CD4-positive, alpha-beta memory T cell (primary cell): ENCODE measurements at regions not wholly inside any gene's neighbourhood (a gene's known extent, or its start where the extent isn't known, plus 50 kb on each side); places are given as distances from the start of the nearest gene placed in this dataset.

Source experiments
- CTCF ChIA-PET: fragments of 350-600 bp; sonication (Branson Sonifier 250); formaldehyde crosslinking; loops from one replicate; lab custom pipeline; 2021; ENCODE audit warnings: inconsistent platforms; ENCODE audit not compliant: partially characterized antibody; lab: Charles Lee
- POLR2A ChIA-PET: fragments of 350-600 bp; sonication (Branson Sonifier 250); formaldehyde crosslinking; loops from one replicate; lab custom pipeline; 2021; ENCODE audit not compliant: partially characterized antibody; lab: Charles Lee
- DNase-seq, 5 donors: peaks; one replicate each; pipeline versions ENCODE4 v3.0.0 to v3.0.0-alpha.2; 2020 to 2022; ENCODE audit warnings: mixed read lengths in 1 of 5
- H3K27ac ChIP-seq: one replicate; pipeline ENCODE4 v1.7.0; 2013; ENCODE audit warnings: low read depth, low read length
- H3K27me3 ChIP-seq: 2 replicates; pipeline ENCODE4 v1.7.0; 2013; ENCODE audit warnings: mild to moderate bottlenecking, low read length, moderate library complexity; ENCODE audit not compliant: insufficient read depth
- H3K36me3 ChIP-seq: 2 replicates; pipeline ENCODE4 v1.7.0; 2013; ENCODE audit warnings: mild to moderate bottlenecking, low read length, moderate library complexity; ENCODE audit not compliant: insufficient read depth
- H3K4me1 ChIP-seq: 2 replicates; pipeline ENCODE4 v1.7.0; 2013; ENCODE audit warnings: mild to moderate bottlenecking, low read length, moderate library complexity; ENCODE audit not compliant: insufficient read depth
- H3K4me3 ChIP-seq, 2 donors: one replicate each; pipeline ENCODE4 v1.7.0; 2013; ENCODE audit warnings: low read length in 2 of 2, mild to moderate bottlenecking in 1 of 2
- H3K9me3 ChIP-seq, 2 donors: one replicate each; pipeline ENCODE4 v1.7.0; 2013; ENCODE audit warnings: low read length in 2 of 2, control low read depth in 1 of 2; ENCODE audit not compliant: control insufficient read depth in 1 of 2
- H3K27ac Mint-ChIP-seq, 7 donors: one replicate each; pipeline ENCODE4 v1.8.0; 2020 to 2021; ENCODE audit warnings: mixed read lengths in 7 of 7, mild to moderate bottlenecking in 6 of 7, inconsistent platforms in 3 of 7, moderate library complexity in 3 of 7
- H3K27me3 Mint-ChIP-seq, 2 donors: one replicate each; pipeline ENCODE4 v1.8.0; 2020 to 2021; ENCODE audit warnings: mixed read lengths in 2 of 2
- H3K36me3 Mint-ChIP-seq, 2 donors: one replicate each; pipeline ENCODE4 v1.8.0; 2020 to 2021; ENCODE audit warnings: mixed read lengths in 2 of 2, inconsistent platforms in 1 of 2, mild to moderate bottlenecking in 1 of 2
- H3K4me1 Mint-ChIP-seq, 4 donors: one replicate each; pipeline ENCODE4 v1.8.0; 2020 to 2021; ENCODE audit warnings: mixed read lengths in 4 of 4, mild to moderate bottlenecking in 1 of 4
- H3K4me3 Mint-ChIP-seq, 8 donors: one replicate each; pipeline ENCODE4 v1.8.0; 2020 to 2021; ENCODE audit warnings: mixed read lengths in 8 of 8, mild to moderate bottlenecking in 7 of 8, moderate library complexity in 6 of 8, inconsistent platforms in 3 of 8
- H3K9me3 Mint-ChIP-seq, 8 donors: one replicate each; pipeline ENCODE4 v1.8.0; 2020 to 2021; ENCODE audit warnings: mixed read lengths in 8 of 8, mild to moderate bottlenecking in 5 of 8, inconsistent platforms in 3 of 8, moderate library complexity in 1 of 8
- intact Hi-C: fragments of 100-400 bp; cut with micrococcal nuclease; formaldehyde crosslinking; loops from one replicate; pipeline ENCODE4 v1.15.1; 2023

GRCh38 chr12:90398285-90398836, 556.6 kb downstream of the CCER1 start:
- Histone ChIP-seq H3K27me3 (no peaks in the 10 kb centered on the region), H3K4me3 (no peak overlapping the region), H3K9me3 (no peaks in the 10 kb centered on the region), H3K36me3 (no peaks in the 10 kb centered on the region), H3K4me1 (no peaks in the 10 kb centered on the region), H3K27ac (no peak overlapping the region)
- Mint-ChIP-seq H3K36me3 (peaks cover 0 to 1% of the 10 kb centered on the region in 2 donors), H3K9me3 (peaks cover 3 to 31% (median 15%) of the 10 kb centered on the region in 8 donors), H3K4me3 (no peak overlapping the region), H3K4me1 (no peaks in the 10 kb centered on the region), H3K27me3 (peaks cover 0 to 3% of the 10 kb centered on the region in 2 donors), H3K27ac (no peak overlapping the region)
- intact Hi-C loops: no loop called here
- no peak for DNase-seq
- ChIA-PET POLR2A (no interaction called here), CTCF (no interaction called here)

- Histone ChIP-seq H3K27ac (no peak overlapping the region), H3K9me3 (no peaks in the 10 kb centered on the region), H3K4me1 (no peaks in the 10 kb centered on the region), H3K4me3 (no peak overlapping the region), H3K27me3 (no peaks in the 10 kb centered on the region), H3K36me3 (no peaks in the 10 kb centered on the region)
- Mint-ChIP-seq H3K4me3 (no peak overlapping the region), H3K9me3 (peaks cover 3 to 47% (median 18%) of the 10 kb centered on the region in 8 donors), H3K36me3 (peaks cover 0 to 1% of the 10 kb centered on the region in 2 donors), H3K27me3 (peaks cover 0 to 3% of the 10 kb centered on the region in 2 donors), H3K27ac (no peak overlapping the region), H3K4me1 (no peaks in the 10 kb centered on the region)
- ChIA-PET CTCF (no interaction called here), POLR2A (no interaction called here)
- intact Hi-C loops: no loop called here
- no peak for DNase-seq
These were observed 558.4 kb downstream of the CCER1 start for GRCh38 chr12:90396556-90396955.

GRCh38 chr12:90393652-90394051, 561.3 kb downstream of the CCER1 start:
- H3K4me3 ChIP-seq: no peak overlapping the region
- ChIA-PET CTCF (no interaction called here), POLR2A (no interaction called here)
- Mint-ChIP-seq H3K36me3 (peaks cover 0 to 1% of the 10 kb centered on the region in 2 donors), H3K4me1 (no peaks in the 10 kb centered on the region), H3K27ac (no peak overlapping the region), H3K4me3 (no peak overlapping the region), H3K9me3 (peaks cover 3 to 41% (median 16%) of the 10 kb centered on the region in 8 donors), H3K27me3 (peaks cover 0 to under 1% of the 10 kb centered on the region in 2 donors)
- H3K27ac ChIP-seq: no peak overlapping the region
- no peaks in the 10 kb centered on the region for H3K36me3 ChIP-seq
- no peaks in the 10 kb centered on the region for H3K4me1 ChIP-seq
- H3K9me3 ChIP-seq: no peaks in the 10 kb centered on the region
- H3K27me3 ChIP-seq: no peaks in the 10 kb centered on the region
- intact Hi-C loops: no loop called here
- no peak for DNase-seq

GRCh38 chr12:90393089-90393488, 561.9 kb downstream of the CCER1 start:
- no peak overlapping the region for H3K27ac ChIP-seq
- DNase-seq: no peak
- H3K36me3 ChIP-seq: no peaks in the 10 kb centered on the region
- no peaks in the 10 kb centered on the region for H3K9me3 ChIP-seq
- Mint-ChIP-seq H3K4me1 (no peaks in the 10 kb centered on the region), H3K27me3 (no peaks in the 10 kb centered on the region), H3K9me3 (peaks cover 3 to 43% (median 16%) of the 10 kb centered on the region in 8 donors), H3K4me3 (no peak overlapping the region), H3K36me3 (peaks cover 0 to 1% of the 10 kb centered on the region in 2 donors), H3K27ac (no peak overlapping the region)
- H3K4me1 ChIP-seq: no peaks in the 10 kb centered on the region
- POLR2A ChIA-PET: no interaction called here
- CTCF ChIA-PET: no interaction called here
- no peaks in the 10 kb centered on the region for H3K27me3 ChIP-seq
- H3K4me3 ChIP-seq: no peak overlapping the region
- intact Hi-C loops: no loop called here

- Mint-ChIP-seq H3K27me3 (no peaks in the 10 kb centered on the region), H3K36me3 (no peaks in the 10 kb centered on the region), H3K9me3 (peaks cover 1 to 34% (median 10%) of the 10 kb centered on the region in 8 donors), H3K4me3 (no peak overlapping the region), H3K4me1 (no peaks in the 10 kb centered on the region), H3K27ac (no peak overlapping the region)
- Histone ChIP-seq H3K27ac (no peak overlapping the region), H3K4me3 (no peak overlapping the region), H3K9me3 (no peaks in the 10 kb centered on the region), H3K4me1 (no peaks in the 10 kb centered on the region), H3K36me3 (no peaks in the 10 kb centered on the region), H3K27me3 (no peaks in the 10 kb centered on the region)
- intact Hi-C loops: no loop called here
- no peak for DNase-seq
- CTCF ChIA-PET: no interaction called here
- POLR2A ChIA-PET: no interaction called here
These were observed 564.0 kb downstream of the CCER1 start for GRCh38 chr12:90390947-90391346.

- H3K4me1 ChIP-seq: no peaks in the 10 kb centered on the region
- H3K27me3 ChIP-seq: no peaks in the 10 kb centered on the region
- Mint-ChIP-seq H3K36me3 (no peaks in the 10 kb centered on the region), H3K9me3 (peaks cover 0 to 2% (median 0%) of the 10 kb centered on the region in 8 donors), H3K27ac (no peak overlapping the region), H3K27me3 (no peaks in the 10 kb centered on the region), H3K4me1 (no peaks in the 10 kb centered on the region), H3K4me3 (no peak overlapping the region)
- intact Hi-C loops: no loop called here
- POLR2A ChIA-PET: no interaction called here
- DNase-seq: no peak
- H3K4me3 ChIP-seq: no peak overlapping the region
- H3K9me3 ChIP-seq: no peaks in the 10 kb centered on the region
- H3K36me3 ChIP-seq: no peaks in the 10 kb centered on the region
- no peak overlapping the region for H3K27ac ChIP-seq
- CTCF ChIA-PET: no interaction called here
These were observed 586.9 kb downstream of the CCER1 start for GRCh38 chr12:90368081-90368480.

GRCh38 chr12:90366286-90366685, 588.7 kb downstream of the CCER1 start:
- intact Hi-C loops: no loop called here
- no peaks in the 10 kb centered on the region for H3K36me3 Mint-ChIP-seq
- no peak overlapping the region for H3K4me3 Mint-ChIP-seq
- no peak overlapping the region for H3K27ac Mint-ChIP-seq
- H3K9me3 Mint-ChIP-seq: no peaks in the 10 kb centered on the region
- Histone ChIP-seq H3K4me1 (no peaks in the 10 kb centered on the region), H3K9me3 (no peaks in the 10 kb centered on the region), H3K27me3 (no peaks in the 10 kb centered on the region), H3K4me3 (no peak overlapping the region), H3K27ac (no peak overlapping the region), H3K36me3 (no peaks in the 10 kb centered on the region)
- no peaks in the 10 kb centered on the region for H3K27me3 Mint-ChIP-seq
- no peaks in the 10 kb centered on the region for H3K4me1 Mint-ChIP-seq
- ChIA-PET POLR2A (no interaction called here), CTCF (no interaction called here)
- DNase-seq: no peak

GRCh38 chr12:90360300-90360699, 594.7 kb downstream of the CCER1 start:
- Histone ChIP-seq H3K9me3 (no peaks in the 10 kb centered on the region), H3K4me1 (no peaks in the 10 kb centered on the region), H3K27ac (no peak overlapping the region), H3K27me3 (no peaks in the 10 kb centered on the region), H3K4me3 (no peak overlapping the region), H3K36me3 (no peaks in the 10 kb centered on the region)
- Mint-ChIP-seq H3K36me3 (no peaks in the 10 kb centered on the region), H3K4me1 (no peaks in the 10 kb centered on the region), H3K27me3 (peaks cover 4% of the 10 kb centered on the region in 2 donors), H3K4me3 (no peak overlapping the region), H3K27ac (no peak overlapping the region), H3K9me3 (no peaks in the 10 kb centered on the region)
- CTCF ChIA-PET: no interaction called here
- no peak for DNase-seq
- POLR2A ChIA-PET: no interaction called here
- intact Hi-C loops: no loop called here
